ENCODE measurements at regions not wholly inside any gene's neighbourhood (a gene's known extent, or its start where the extent isn't known, plus 50 kb on each side); places are given as distances from the start of the nearest gene placed in this dataset.

DNA sequence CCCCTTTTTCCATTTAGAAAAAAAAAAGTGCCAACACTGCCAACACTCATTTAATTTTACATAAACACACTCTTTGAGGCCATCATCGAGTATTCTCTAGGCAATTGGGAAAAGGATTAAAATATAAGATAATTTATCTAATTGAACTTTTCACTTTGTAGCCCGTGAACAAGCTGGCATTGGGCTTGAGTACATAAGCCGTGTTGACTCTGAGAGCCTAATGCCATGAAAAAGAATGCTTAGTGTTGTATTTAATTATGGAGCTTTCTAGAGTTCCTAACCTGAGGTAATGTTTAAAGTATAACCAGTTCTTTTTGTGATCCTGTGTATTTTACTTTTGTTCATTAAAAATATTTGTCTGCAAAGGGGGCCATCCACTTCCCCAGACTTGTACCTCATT, 193.8 kb downstream of the LYPLAL1 start:
- DNase-seq (ENCODE audit: insufficient read length, low spot score) (no peak), FAIRE-seq (no peak)

GRCh38 chr1:219365451-219365850, 191.8 kb downstream of the LYPLAL1 start:
- no peak for DNase-seq (ENCODE audit: insufficient read length, low spot score)
- FAIRE-seq = no peak

- FAIRE-seq = no peak
- no peak for DNase-seq (ENCODE audit: insufficient read length, low spot score)
Measured at GRCh38 chr1:219362702-219363101, 189.0 kb downstream of the LYPLAL1 start.

DNA sequence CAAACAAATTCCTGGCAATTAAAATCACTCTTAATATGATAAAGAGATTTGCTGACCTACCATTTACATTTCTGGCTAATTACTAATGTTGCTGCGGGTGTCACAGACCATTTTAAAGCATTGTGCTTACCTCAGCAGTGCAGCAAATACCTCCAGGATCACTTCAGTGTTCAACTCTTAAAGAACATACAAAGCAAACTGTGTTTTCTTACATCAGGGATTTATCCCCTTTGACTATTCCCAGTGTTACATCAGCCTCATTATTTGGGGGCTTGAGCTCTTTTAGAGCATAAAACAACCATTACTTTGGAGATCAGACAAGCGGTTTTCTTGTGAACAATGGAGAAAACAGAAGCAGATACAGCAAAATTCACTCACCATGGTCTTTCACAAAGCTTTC, 185.4 kb downstream of the LYPLAL1 start:
- DNase-seq (ENCODE audit: insufficient read length, low spot score) (no peak), FAIRE-seq (no peak)

- no peak for FAIRE-seq
- DNase-seq (ENCODE audit: insufficient read length, low spot score) = no peak
Measured at GRCh38 chr1:219358080-219358479, 184.4 kb downstream of the LYPLAL1 start.

- no peak for FAIRE-seq
- no peak for DNase-seq (ENCODE audit: insufficient read length, low spot score)
Measured at GRCh38 chr1:219354962-219355361, 181.3 kb downstream of the LYPLAL1 start.

DNA sequence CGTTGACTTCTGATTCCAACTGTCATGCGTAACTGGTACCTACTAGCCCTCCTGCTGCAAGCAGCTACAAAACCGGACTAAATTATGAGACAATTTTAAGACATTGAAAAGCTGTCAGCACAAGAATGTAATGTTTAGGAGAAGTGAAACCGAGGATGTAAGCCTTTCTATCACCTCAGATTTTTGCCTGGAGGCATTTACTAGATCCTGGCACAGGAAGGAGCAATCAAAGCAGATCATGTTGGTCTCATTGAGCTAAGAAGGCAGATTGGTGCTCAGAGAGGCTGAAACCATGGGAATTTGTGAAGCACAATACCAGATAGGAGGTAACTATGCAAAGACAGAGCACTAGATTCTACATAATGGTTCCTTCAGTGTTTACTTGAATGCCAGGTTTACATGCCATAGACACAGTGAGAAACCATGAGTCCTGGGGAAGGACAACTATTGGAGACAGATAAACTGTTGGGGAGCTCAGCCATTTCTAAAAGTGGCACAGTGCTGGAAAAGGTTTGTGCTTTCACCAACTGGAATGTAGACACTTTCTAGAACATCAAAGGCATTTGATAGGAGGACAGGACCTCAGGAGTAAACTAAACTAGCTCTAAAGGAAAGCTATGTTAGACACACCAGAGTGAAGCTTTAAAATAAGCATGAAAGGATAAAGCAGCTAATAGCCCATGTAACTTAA, 179.4 kb downstream of the LYPLAL1 start:
- FAIRE-seq (no peak), DNase-seq (ENCODE audit: insufficient read length, low spot score) (no peak)

DNA sequence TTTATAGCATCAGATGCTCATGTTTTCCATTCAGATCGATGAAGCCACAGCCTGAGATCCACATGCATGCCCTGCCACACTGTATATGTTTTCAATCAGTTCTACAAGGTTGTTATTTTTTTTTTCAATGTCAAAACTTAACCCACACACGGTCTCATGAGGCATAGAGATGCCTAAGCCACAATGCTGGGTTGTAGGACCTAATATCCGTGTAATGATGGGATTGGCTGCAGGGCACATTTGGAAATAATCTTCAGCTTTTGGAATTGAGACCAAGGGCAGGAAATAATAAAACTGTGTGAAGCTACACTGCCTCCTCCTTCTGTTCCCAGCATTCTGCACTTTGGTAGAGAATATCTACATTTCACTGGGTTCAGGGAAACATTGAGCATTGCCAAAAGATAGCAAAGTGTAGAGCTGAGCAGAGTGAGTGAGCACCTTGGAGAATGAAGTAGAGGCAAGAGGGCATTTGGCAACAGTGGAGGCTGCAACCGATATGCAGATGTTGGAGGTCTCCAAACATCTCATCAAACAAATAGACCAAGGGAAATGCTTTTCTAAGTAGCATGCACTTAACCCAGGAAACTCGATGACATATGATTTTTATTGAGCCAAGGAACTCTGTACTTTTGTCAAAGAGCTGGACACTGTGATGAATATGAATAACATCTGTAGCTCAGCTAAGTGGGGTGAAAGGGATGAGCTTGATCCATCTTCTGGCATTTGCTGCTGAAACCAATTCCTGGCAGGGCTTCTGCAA, 176.7 kb downstream of the LYPLAL1 start:
- no peak for FAIRE-seq
- no peak for DNase-seq (ENCODE audit: insufficient read length, low spot score)

- DNase-seq (ENCODE audit: insufficient read length, low spot score) (no peak), FAIRE-seq (no peak)
Measured at GRCh38 chr1:219347921-219348391, 174.3 kb downstream of the LYPLAL1 start.

GRCh38 chr1:219347376-219347775, 173.7 kb downstream of the LYPLAL1 start:
- FAIRE-seq = no peak
- DNase-seq (ENCODE audit: insufficient read length, low spot score) = no peak

GRCh38 chr1:219345953-219346352, 172.3 kb downstream of the LYPLAL1 start:
- FAIRE-seq = no peak

GRCh38 chr1:219342836-219343235, 169.2 kb downstream of the LYPLAL1 start:
- FAIRE-seq = no peak
- DNase-seq (ENCODE audit: insufficient read length, low spot score) = no peak

More at GRCh38 chr1:219345953-219346352, 172.3 kb downstream of the LYPLAL1 start:
- no peak for DNase-seq (ENCODE audit: insufficient read length, low spot score)

- FAIRE-seq (peak; percentile 9), DNase-seq (ENCODE audit: insufficient read length, low spot score) (no peak)
Measured at GRCh38 chr1:219340796-219341195, 167.1 kb downstream of the LYPLAL1 start.

DNA sequence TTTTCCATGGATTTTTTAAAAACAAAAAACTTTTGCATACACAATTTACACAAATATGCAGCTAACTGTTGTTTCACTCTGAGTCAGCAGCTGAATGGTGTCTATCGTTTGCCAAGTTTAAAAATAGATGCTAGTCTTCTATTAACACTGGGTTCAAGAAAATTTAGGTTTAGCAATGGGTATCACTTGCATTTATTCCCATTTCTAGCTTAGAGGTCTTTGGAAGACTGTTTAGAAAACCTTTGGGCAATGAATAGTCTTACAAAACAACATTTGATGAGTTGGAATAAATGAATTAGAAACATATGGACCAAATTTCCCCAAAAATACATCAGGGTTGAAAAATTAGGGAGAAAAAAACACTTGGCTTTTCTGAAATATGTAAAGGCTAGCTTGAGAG, 165.8 kb downstream of the LYPLAL1 start:
- FAIRE-seq = no peak

GRCh38 chr1:219337588-219337987, 163.9 kb downstream of the LYPLAL1 start:
- DNase-seq (ENCODE audit: insufficient read length, low spot score) = no peak
- FAIRE-seq = no peak

More for the DNA sequence above, 165.8 kb downstream of the LYPLAL1 start:
- no peak for DNase-seq (ENCODE audit: insufficient read length, low spot score)

DNA sequence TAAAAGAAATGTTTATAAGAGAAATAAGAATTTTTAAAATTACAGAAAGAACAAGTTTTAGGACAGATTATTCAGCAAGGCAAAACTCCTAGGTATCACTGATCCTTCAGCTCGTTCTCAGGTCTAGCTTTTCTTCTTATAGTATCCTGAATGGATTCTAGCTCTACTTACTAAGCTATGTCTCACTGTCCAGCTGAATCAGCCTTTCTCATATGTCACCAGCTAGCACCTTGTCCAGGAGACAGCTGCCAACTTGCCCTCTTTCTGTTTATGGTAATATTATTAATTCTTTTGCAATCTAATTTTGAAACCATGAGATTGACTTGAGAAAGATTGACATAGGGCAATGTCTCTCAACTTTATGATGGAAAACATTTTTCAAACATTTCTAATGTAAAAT, 159.9 kb downstream of the LYPLAL1 start:
- no peak for DNase-seq (ENCODE audit: insufficient read length, low spot score)
- FAIRE-seq = no peak

- DNase-seq (ENCODE audit: insufficient read length, low spot score) (no peak), FAIRE-seq (no peak)
Measured at GRCh38 chr1:219331424-219331823, 157.7 kb downstream of the LYPLAL1 start.

GRCh38 chr1:219330669-219331068, 157.0 kb downstream of the LYPLAL1 start:
- FAIRE-seq (no peak), DNase-seq (ENCODE audit: insufficient read length, low spot score) (no peak)

- FAIRE-seq (no peak), DNase-seq (ENCODE audit: insufficient read length, low spot score) (no peak)
Measured at GRCh38 chr1:219330001-219330400, 156.3 kb downstream of the LYPLAL1 start.

DNA sequence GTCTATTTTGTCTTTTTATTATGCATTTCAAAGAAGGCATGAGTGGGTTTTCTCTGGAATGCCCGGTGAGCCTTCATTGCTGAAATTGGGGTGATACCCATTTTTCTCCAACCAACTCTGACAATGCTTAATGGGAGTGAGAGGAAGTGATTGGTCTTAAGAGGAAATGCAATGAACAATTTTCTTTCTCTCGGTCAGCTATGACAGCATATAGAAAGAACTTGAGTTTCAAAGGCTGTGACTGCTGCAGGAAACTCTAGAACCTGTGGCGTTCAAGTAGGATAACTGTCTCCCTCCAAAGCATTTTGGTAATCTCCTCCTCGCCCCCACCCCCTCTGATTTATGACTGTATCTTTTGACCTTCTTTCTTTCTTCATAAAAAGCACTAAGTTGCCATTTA, 155.9 kb downstream of the LYPLAL1 start:
- FAIRE-seq = no peak

DNA sequence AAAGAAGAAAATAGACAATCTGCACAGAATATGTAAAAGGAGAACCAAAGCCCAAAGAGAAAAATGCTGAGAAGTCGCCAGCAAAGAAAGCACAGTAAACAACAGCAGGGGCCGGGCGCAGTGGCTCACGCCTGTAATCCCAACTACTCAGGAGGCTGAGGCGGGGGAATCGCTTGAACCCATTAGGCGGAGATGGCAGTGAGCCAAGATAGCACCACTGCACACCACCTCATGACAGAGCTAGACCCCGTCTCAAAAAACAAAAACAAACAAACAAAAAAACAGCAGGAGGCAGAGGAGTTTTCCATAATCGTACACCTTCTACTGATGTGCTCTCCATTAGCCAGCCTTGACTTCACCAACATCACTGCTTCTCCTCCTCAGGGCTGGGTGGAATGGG, 153.2 kb downstream of the LYPLAL1 start:
- no peak for DNase-seq (ENCODE audit: insufficient read length, low spot score)

More for the DNA sequence above, 155.9 kb downstream of the LYPLAL1 start:
- no peak for DNase-seq (ENCODE audit: insufficient read length, low spot score)

DNA sequence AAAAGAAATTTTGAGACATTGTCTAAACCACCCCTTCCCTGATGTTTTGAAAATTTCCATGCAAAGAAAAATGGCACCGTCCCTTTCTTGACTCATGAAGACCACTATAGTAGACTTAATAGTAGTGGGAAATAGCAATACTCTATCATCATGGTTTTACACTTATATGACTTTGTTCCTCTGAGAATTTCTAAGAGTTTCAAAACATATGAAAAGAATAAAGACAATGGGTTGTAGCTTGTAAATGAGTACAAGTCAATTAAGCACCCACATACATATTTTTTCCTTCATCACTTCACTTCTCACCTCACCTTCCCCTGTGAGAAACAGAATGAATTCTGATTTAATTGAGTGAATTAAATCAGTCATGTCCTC, 151.7 kb downstream of the LYPLAL1 start:
- DNase-seq (ENCODE audit: insufficient read length, low spot score) (no peak), FAIRE-seq (no peak)

More for the DNA sequence above, 153.2 kb downstream of the LYPLAL1 start:
- no peak for FAIRE-seq

All from HTR-8/SVneo (cell line).